WTC11 (cell line): ENCODE measurements at regions not wholly inside any gene's neighbourhood (a gene's known extent, or its start where the extent isn't known, plus 50 kb on each side); places are given as distances from the start of the nearest gene placed in this dataset.

ENCODE experiments used
- ATAC-seq: fragments of 200-7000 bp; cut with Tn5 transposase; 2 replicates; pipeline ENCODE4 v1.10.0; 2021; ENCODE audit warnings: mild to moderate bottlenecking, moderate library complexity
- CTCF ChIA-PET: fragments of 300-600 bp; sonication (Branson Sonifier 250); formaldehyde crosslinking; loops from one replicate; lab custom pipeline; 2021; ENCODE audit warnings: antibody characterized with exemption; lab: Charles Lee
- POLR2A ChIA-PET: fragments of 350-600 bp; sonication (Branson Sonifier 250); formaldehyde crosslinking; loops from one replicate; lab custom pipeline; 2021; ENCODE audit warnings: antibody characterized with exemption; lab: Charles Lee
- DNase-seq: peaks from one replicate; pipeline ENCODE4 v3.0.0; 2021; ENCODE audit warnings: low spot score
- H3K27ac Mint-ChIP-seq: 2 replicates; pipeline ENCODE4 v1.8.0; 2021; ENCODE audit warnings: mixed read lengths
- H3K27me3 Mint-ChIP-seq: 2 replicates; pipeline ENCODE4 v1.8.0; 2021; ENCODE audit warnings: low read depth, mild to moderate bottlenecking, moderate library complexity, mixed read lengths
- H3K36me3 Mint-ChIP-seq: 2 replicates; pipeline ENCODE4 v1.8.0; 2021; ENCODE audit warnings: mixed read lengths
- H3K4me1 Mint-ChIP-seq: 2 replicates; pipeline ENCODE4 v1.8.0; 2022; ENCODE audit warnings: mixed read lengths
- H3K4me3 Mint-ChIP-seq: 2 replicates; pipeline ENCODE4 v1.8.0; 2021; ENCODE audit warnings: mild to moderate bottlenecking, moderate library complexity, mixed read lengths
- H3K9me3 Mint-ChIP-seq: 2 replicates; pipeline ENCODE4 v1.8.0; 2021; ENCODE audit warnings: mixed read lengths
- AFF4 ChIP-seq: sonication (generic); formaldehyde crosslinking; IDR thresholded peaks from 2 replicates; pipeline ENCODE4 v1.8.1; 2023; ENCODE audit warnings: mild to moderate bottlenecking, missing genetic modification reagents, borderline replicate concordance
- AR ChIP-seq: fragments of 250-450 bp; sonication (Bioruptor Pico); IDR thresholded peaks from 2 replicates; pipeline ENCODE4 v1.9.0; 2021; ENCODE audit warnings: mild to moderate bottlenecking
- E2F4 ChIP-seq: sonication (generic); formaldehyde crosslinking; IDR thresholded peaks from 2 replicates; pipeline ENCODE4 v1.8.1; 2022; ENCODE audit warnings: low read depth, mild to moderate bottlenecking, moderate library complexity, missing genetic modification reagents, borderline replicate concordance
- ELF4 ChIP-seq: sonication (generic); formaldehyde crosslinking; IDR thresholded peaks from 2 replicates; pipeline ENCODE4 v1.8.1; 2022; ENCODE audit warnings: low read depth, mild to moderate bottlenecking, moderate library complexity, missing genetic modification reagents
- FOXJ3 ChIP-seq: sonication (generic); formaldehyde crosslinking; IDR thresholded peaks from 2 replicates; pipeline ENCODE4 v1.9.0; 2021; ENCODE audit warnings: missing genetic modification reagents, mild to moderate bottlenecking, borderline replicate concordance
- FOXP4 ChIP-seq: sonication (generic); formaldehyde crosslinking; IDR thresholded peaks from 2 replicates; pipeline ENCODE4 v1.8.0; 2022; ENCODE audit warnings: mild to moderate bottlenecking, missing genetic modification reagents
- GABPB1 ChIP-seq: sonication (generic); formaldehyde crosslinking; IDR thresholded peaks from 2 replicates; pipeline ENCODE4 v1.8.1; 2023; ENCODE audit warnings: mild to moderate bottlenecking, missing genetic modification reagents
- GRHL2 ChIP-seq: fragments of 250-450 bp; sonication (Bioruptor Pico); IDR thresholded peaks from 2 replicates; pipeline ENCODE4 v1.8.0; 2022; ENCODE audit warnings: mild to moderate bottlenecking, moderate library complexity; ENCODE audit not compliant: insufficient replicate concordance, severe bottlenecking
- IRF1 ChIP-seq: sonication (generic); formaldehyde crosslinking; IDR thresholded peaks from 2 replicates; pipeline ENCODE4 v1.8.0; 2023; ENCODE audit warnings: missing genetic modification reagents
- MYBL2 ChIP-seq: sonication (generic); formaldehyde crosslinking; IDR thresholded peaks from 2 replicates; pipeline ENCODE4 v1.8.1; 2023; ENCODE audit warnings: mild to moderate bottlenecking, moderate library complexity, missing genetic modification reagents
- NFATC4 ChIP-seq: fragments of 250-450 bp; sonication (Bioruptor Pico); IDR thresholded peaks from 2 replicates; pipeline ENCODE4 v1.9.0; 2021; ENCODE audit warnings: mild to moderate bottlenecking
- NR2C2 ChIP-seq: sonication (generic); formaldehyde crosslinking; IDR thresholded peaks from 2 replicates; pipeline ENCODE4 v1.8.0; 2022; ENCODE audit warnings: mild to moderate bottlenecking, missing genetic modification reagents
- RELA ChIP-seq: sonication (generic); formaldehyde crosslinking; IDR thresholded peaks from 2 replicates; pipeline ENCODE4 v1.8.1; 2022; ENCODE audit warnings: missing genetic modification reagents, mild to moderate bottlenecking, borderline replicate concordance
- RORB ChIP-seq: fragments of 250-450 bp; sonication (Bioruptor Pico); IDR thresholded peaks from 2 replicates; pipeline ENCODE4 v1.9.0; 2021; ENCODE audit warnings: mild to moderate bottlenecking
- SOX15 ChIP-seq: fragments of 250-450 bp; sonication (Bioruptor Pico); IDR thresholded peaks from 2 replicates; pipeline ENCODE4 v1.9.0; 2021; ENCODE audit warnings: mild to moderate bottlenecking
- SP1 ChIP-seq: sonication (generic); formaldehyde crosslinking; conservative IDR thresholded peaks from 2 replicates; pipeline ENCODE4 v1.8.1; 2022; ENCODE audit warnings: missing genetic modification reagents
- USF1 ChIP-seq: sonication (generic); formaldehyde crosslinking; IDR thresholded peaks from 2 replicates; pipeline ENCODE4 v1.8.0; 2022; ENCODE audit warnings: mild to moderate bottlenecking, missing genetic modification reagents
- ZBTB43 ChIP-seq: sonication (generic); formaldehyde crosslinking; IDR thresholded peaks from 2 replicates; pipeline ENCODE4 v1.8.1; 2023; ENCODE audit warnings: mild to moderate bottlenecking, missing genetic modification reagents
- ZNF423 ChIP-seq: fragments of 250-450 bp; sonication (Bioruptor Pico); IDR thresholded peaks from 2 replicates; pipeline ENCODE4 v2.1.2; 2022; ENCODE audit warnings: mild to moderate bottlenecking, moderate library complexity
- ZNF671 ChIP-seq: fragments of 250-450 bp; sonication (Bioruptor Pico); IDR thresholded peaks from 2 replicates; pipeline ENCODE4 v1.8.0; 2021; ENCODE audit warnings: mild to moderate bottlenecking
- ZSCAN18 ChIP-seq: fragments of 250-450 bp; sonication (Bioruptor Pico); IDR thresholded peaks from 2 replicates; pipeline ENCODE4 v2.1.2; 2022; ENCODE audit warnings: mild to moderate bottlenecking, moderate library complexity

- Mint-ChIP-seq H3K9me3 (0 out of 2 replicates have a peak, but pooled peaks cover 12% of the 10 kb centered on the region), H3K4me3 (no peak overlapping the region), H3K4me1 (no peaks in the 10 kb centered on the region), H3K27ac (no peak overlapping the region), H3K27me3 (no peaks in the 10 kb centered on the region), H3K36me3 (no peaks in the 10 kb centered on the region)
- DNase-seq: no peak
- ChIA-PET POLR2A (no interaction called here), CTCF (no interaction called here)
- no peak for ATAC-seq
- no peak for TF ChIP-seq ZNF671 (CRISPR knock-in tag)
- TF ChIP-seq ZBTB43 (CRISPR knock-in tag): no peak
- no peak for TF ChIP-seq ELF4 (CRISPR knock-in tag)
Observed at GRCh38 chr4:178450614-178451013, 1008.4 kb upstream of the AGA start.

- CTCF ChIA-PET: no interaction called here
- TF ChIP-seq NR2C2 (CRISPR knock-in tag) (no peak), E2F4 (CRISPR knock-in tag) (no peak), SP1 (no peak), GABPB1 (CRISPR knock-in tag) (no peak), SOX15 (CRISPR knock-in tag) (no peak), AR (CRISPR knock-in tag) (no peak), AFF4 (CRISPR knock-in tag) (no peak), ZNF423 (CRISPR knock-in tag) (no peak), FOXP4 (no peak), ZSCAN18 (CRISPR knock-in tag) (no peak), RORB (CRISPR knock-in tag) (no peak), IRF1 (CRISPR knock-in tag) (no peak), USF1 (no peak), GRHL2 (CRISPR knock-in tag) (no peak), NFATC4 (no peak), RELA (CRISPR knock-in tag) (no peak), MYBL2 (CRISPR knock-in tag) (no peak), FOXJ3 (CRISPR knock-in tag) (no peak)
Observed at GRCh38 chr4:178453057-178453456, 1010.8 kb upstream of the AGA start.

More at GRCh38 chr4:178453057-178453456, 1010.8 kb upstream of the AGA start:
- POLR2A ChIA-PET: no interaction called here
- no peak overlapping the region for H3K27ac Mint-ChIP-seq
- no peak for DNase-seq
- no peaks in the 10 kb centered on the region for H3K4me1 Mint-ChIP-seq
- ATAC-seq: no peak
- no peaks in the 10 kb centered on the region for H3K27me3 Mint-ChIP-seq
- H3K36me3 Mint-ChIP-seq: no peaks in the 10 kb centered on the region
- 0 out of 2 replicates have a peak, but pooled peaks cover 12% of the 10 kb centered on the region for H3K9me3 Mint-ChIP-seq
- H3K4me3 Mint-ChIP-seq: no peak overlapping the region
